GM23338 (cell line): ENCODE measurements at regions not wholly inside any gene's neighbourhood (a gene's known extent, or its start where the extent isn't known, plus 50 kb on each side); places are given as distances from the start of the nearest gene placed in this dataset.

Experiments used
- CREB1 ChIP-seq: fragments of 250-450 bp; sonication (Bioruptor Pico); IDR thresholded peaks from 2 replicates; pipeline ENCODE4 v1.5.0; 2020; ENCODE audit warnings: low read depth, mild to moderate bottlenecking, moderate library complexity
- CTCF ChIP-seq, 2 experiments: fragments of 200-600 bp in 1 of 2; sonication (generic) in 1 of 2; conservative IDR thresholded peaks; 2 replicates each; pipeline versions ENCODE4 v1.5.1 to v1.6.1; 2016 to 2017; ENCODE audit warnings: antibody characterized with exemption in 2 of 2, low read depth in 2 of 2, mild to moderate bottlenecking in 2 of 2, moderate library complexity in 1 of 2
- ETS1 ChIP-seq: IDR thresholded peaks from 2 replicates; pipeline ENCODE4 v1.6.1; 2016; ENCODE audit warnings: antibody characterized with exemption
- EZH2 ChIP-seq: fragments of 200-600 bp; sonication (generic); IDR thresholded peaks from one replicate; pipeline ENCODE4 v1.8.0; 2017; ENCODE audit warnings: antibody characterized with exemption, mild to moderate bottlenecking, low read depth; ENCODE audit not compliant: unreplicated experiment
- EZH2phosphoT487 ChIP-seq: fragments of 200-600 bp; sonication (generic); IDR thresholded peaks from one replicate; pipeline ENCODE4 v1.8.1; 2018; ENCODE audit warnings: antibody characterized with exemption; ENCODE audit not compliant: unreplicated experiment
- JUNB ChIP-seq: IDR thresholded peaks from one replicate; pipeline ENCODE4 v1.6.1; 2016; ENCODE audit warnings: antibody characterized with exemption; ENCODE audit not compliant: unreplicated experiment
- POLR2AphosphoS5 ChIP-seq: IDR thresholded peaks from 2 replicates; pipeline ENCODE4 v1.6.1; 2016; ENCODE audit warnings: antibody characterized with exemption, low read depth
- REST ChIP-seq: IDR thresholded peaks from one replicate; pipeline ENCODE4 v1.6.1; 2018; ENCODE audit warnings: antibody characterized with exemption; ENCODE audit not compliant: unreplicated experiment
- STAT1 ChIP-seq: IDR thresholded peaks from one replicate; pipeline ENCODE4 v1.6.1; 2016; ENCODE audit warnings: antibody characterized with exemption; ENCODE audit not compliant: unreplicated experiment
- ZNF114 ChIP-seq: fragments of 250-450 bp; sonication (Bioruptor Pico); IDR thresholded peaks from 2 replicates; pipeline ENCODE4 v1.5.0; 2020; ENCODE audit warnings: mild to moderate bottlenecking, moderate library complexity
- ZNF462 ChIP-seq: fragments of 250-450 bp; sonication (Bioruptor Pico); IDR thresholded peaks from 2 replicates; pipeline ENCODE4 v1.5.0; 2020; ENCODE audit warnings: mild to moderate bottlenecking, moderate library complexity

GRCh38 chr11:69430566-69430965 is 50.9 kb upstream of the LINC01488 start:
- TF ChIP-seq CTCF (conservative IDR thresholded peaks at IDR 0.05; ENCODE audit: low read depth in 2 of 2) = no peak
- no peak for TF ChIP-seq EZH2phosphoT487
- no peak for TF ChIP-seq POLR2AphosphoS5
- no peak for TF ChIP-seq JUNB
- TF ChIP-seq EZH2 = no peak
- TF ChIP-seq REST = no peak
- no peak for TF ChIP-seq CREB1 (CRISPR knock-in tag)
- no peak for TF ChIP-seq ZNF114 (CRISPR knock-in tag)
- no peak for TF ChIP-seq ETS1
- TF ChIP-seq STAT1 = no peak
- no peak for TF ChIP-seq ZNF462 (CRISPR knock-in tag)
